Aorta (tissue), 5 donors: ENCODE measurements at regions not wholly inside any gene's neighbourhood (a gene's known extent, or its start where the extent isn't known, plus 50 kb on each side); places are given as distances from the start of the nearest gene placed in this dataset.

Source experiments
- ATAC-seq: fragments of 200-7000 bp; cut with Tn5 transposase; one replicate; pipeline ENCODE4 v1.9.1; 2022; ENCODE audit warnings: moderate library complexity; ENCODE audit not compliant: low FRiP score
- DNase-seq, 2 donors: peaks; one replicate each; pipeline ENCODE4 v3.0.0-alpha.2; 2020
- H3K27ac ChIP-seq, 2 donors: one replicate each; pipeline ENCODE4 v1.5.1; 2013; ENCODE audit warnings: low read length in 2 of 2, mild to moderate bottlenecking in 2 of 2, moderate library complexity in 2 of 2, control low read depth in 1 of 2, inconsistent platforms in 1 of 2, low read depth in 1 of 2
- H3K27me3 ChIP-seq, 2 donors: one replicate each; pipeline ENCODE4 v1.6.1; 2013; ENCODE audit warnings: control low read depth in 1 of 2, low read length in 1 of 2, mild to moderate bottlenecking in 1 of 2, moderate library complexity in 1 of 2; ENCODE audit not compliant: insufficient read depth in 2 of 2, control insufficient read depth in 1 of 2
- H3K36me3 ChIP-seq, 2 donors: one replicate each; pipeline ENCODE4 v1.6.1; 2013; ENCODE audit warnings: control low read depth in 1 of 2, low read length in 1 of 2, mild to moderate bottlenecking in 1 of 2; ENCODE audit not compliant: insufficient read depth in 2 of 2, control insufficient read depth in 1 of 2
- H3K4me1 ChIP-seq, 2 donors: one replicate each; pipeline ENCODE4 v1.6.1; 2013; ENCODE audit warnings: low read length in 2 of 2, control low read depth in 1 of 2, mild to moderate bottlenecking in 1 of 2, moderate library complexity in 1 of 2; ENCODE audit not compliant: insufficient read depth in 2 of 2, control insufficient read depth in 1 of 2
- H3K4me3 ChIP-seq, 2 donors: one replicate each; pipeline ENCODE4 v1.5.1; 2013; ENCODE audit warnings: low read length in 2 of 2, control low read depth in 1 of 2, mild to moderate bottlenecking in 1 of 2
- H3K9me3 ChIP-seq: one replicate; pipeline ENCODE4 v1.6.1; 2013; ENCODE audit warnings: mild to moderate bottlenecking, low read length; ENCODE audit not compliant: control insufficient read depth
- WGBS, 2 donors: extraction: QIAGEN DNeasy Blood & Tissue Kit; methylation state at CpG; one replicate each; pipeline ENCODE4 v1.1.7; 2013; 5-methylcytosine and 5-hydroxymethylcytosine counted together
- intact Hi-C, 2 donors: fragments of 100-400 bp; cut with DNase I; formaldehyde crosslinking; loops; one replicate each; pipeline versions ENCODE4 v1.14.2 to v1.15.0; 2022
- donor health status: healthy with polysubstance abuse.
- donor health status: Bipolar disorder and iron deficiency.
- donor health status: DM: no; HTN: no; CAD: no.
- donor health status: DM: no; HTN: no; CAD: no.
- donor health status: DM: yes; HTN: yes; CAD: no.

GRCh38 chr16:59905131-59905530 is 1171.0 kb upstream of the GOT2 start:
- intact Hi-C loops, result no loop called here
- no peaks in the 10 kb centered on the region for H3K27me3 ChIP-seq
- 59 to 69% methylated on average over 2 of the region's 2 CpGs for WGBS, 2 donors
- H3K4me3 ChIP-seq, result no peak overlapping the region
- H3K9me3 ChIP-seq, result no peaks in the 10 kb centered on the region
- DNase-seq (no peak), ATAC-seq (no peak)
- no peaks in the 10 kb centered on the region for H3K4me1 ChIP-seq
- no peaks in the 10 kb centered on the region for H3K36me3 ChIP-seq
- no peak overlapping the region for H3K27ac ChIP-seq

GRCh38 chr16:59899940-59900339 is 1165.8 kb upstream of the GOT2 start:
- no peak for ATAC-seq
- Histone ChIP-seq H3K27ac (no peak overlapping the region), H3K27me3 (no peaks in the 10 kb centered on the region), H3K4me3 (no peak overlapping the region), H3K36me3 (no peaks in the 10 kb centered on the region), H3K9me3 (no peaks in the 10 kb centered on the region), H3K4me1 (no peaks in the 10 kb centered on the region)
- WGBS, 2 donors, result 95 to 96% methylated on average over 2 of the region's 2 CpGs
- intact Hi-C loops, result no loop called here
- DNase-seq, result no peak

- no peak overlapping the region for H3K27ac ChIP-seq
- 96 to 98% methylated on average over 8 of the region's 8 CpGs for WGBS, 2 donors
- ATAC-seq, result no peak
- no peak overlapping the region for H3K4me3 ChIP-seq
- H3K4me1 ChIP-seq, result no peaks in the 10 kb centered on the region
- H3K9me3 ChIP-seq, result peaks cover 1% of the 10 kb centered on the region
- DNase-seq, result no peak
- H3K27me3 ChIP-seq, result no peaks in the 10 kb centered on the region
- intact Hi-C loops, result no loop called here
- no peaks in the 10 kb centered on the region for H3K36me3 ChIP-seq
Measured at GRCh38 chr16:59892376-59892775, 1158.3 kb upstream of the GOT2 start.

GRCh38 chr16:59887856-59888255 is 1153.7 kb upstream of the GOT2 start:
- 93 to 95% methylated on average over 2 of the region's 2 CpGs for WGBS, 2 donors
- Histone ChIP-seq H3K27me3 (no peaks in the 10 kb centered on the region), H3K36me3 (no peaks in the 10 kb centered on the region), H3K4me1 (no peaks in the 10 kb centered on the region), H3K9me3 (peaks cover 1% of the 10 kb centered on the region), H3K27ac (no peak overlapping the region), H3K4me3 (no peak overlapping the region)
- DNase-seq (no peak), ATAC-seq (no peak)
- intact Hi-C loops, result no loop called here

GRCh38 chr16:59886021-59886420 is 1151.9 kb upstream of the GOT2 start:
- 1 to 5% methylated on average over 2 of the region's 2 CpGs for WGBS, 2 donors
- DNase-seq, result peak in 1 of 2 donors; percentile 46
- Histone ChIP-seq H3K27ac (no peak overlapping the region), H3K9me3 (peaks cover 1% of the 10 kb centered on the region), H3K36me3 (no peaks in the 10 kb centered on the region), H3K27me3 (no peaks in the 10 kb centered on the region), H3K4me3 (no peak overlapping the region), H3K4me1 (no peaks in the 10 kb centered on the region)
- intact Hi-C loops, result no loop called here
- ATAC-seq, result peak; percentile 51

DNA sequence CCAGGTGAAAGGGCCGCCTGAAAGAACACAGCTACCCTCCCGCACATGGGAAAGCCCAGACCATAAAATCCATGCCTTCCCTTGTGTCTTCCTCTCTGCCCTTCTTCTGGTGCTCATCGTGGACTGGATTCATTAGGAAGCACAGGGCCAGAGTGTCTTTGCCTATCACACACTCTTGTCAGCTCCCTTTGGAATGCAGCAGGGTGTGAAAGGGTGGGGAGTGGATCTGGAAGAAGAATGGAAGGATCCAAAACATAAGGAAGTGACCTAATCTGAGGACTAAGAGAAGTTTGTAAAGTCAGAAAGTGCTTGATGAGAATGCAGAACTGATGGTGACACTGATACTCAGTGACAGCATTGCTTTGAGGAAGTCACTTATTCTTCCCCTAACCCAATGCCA is 1147.3 kb upstream of the GOT2 start:
- Histone ChIP-seq H3K27me3 (no peaks in the 10 kb centered on the region), H3K36me3 (no peaks in the 10 kb centered on the region), H3K27ac (no peak overlapping the region), H3K9me3 (peaks cover 2% of the 10 kb centered on the region), H3K4me1 (no peaks in the 10 kb centered on the region), H3K4me3 (no peak overlapping the region)
- DNase-seq (no peak), ATAC-seq (no peak)
- WGBS, 2 donors, result 75 to 80% methylated on average over 3 of the region's 3 CpGs
- intact Hi-C loops, result no loop called here

DNA sequence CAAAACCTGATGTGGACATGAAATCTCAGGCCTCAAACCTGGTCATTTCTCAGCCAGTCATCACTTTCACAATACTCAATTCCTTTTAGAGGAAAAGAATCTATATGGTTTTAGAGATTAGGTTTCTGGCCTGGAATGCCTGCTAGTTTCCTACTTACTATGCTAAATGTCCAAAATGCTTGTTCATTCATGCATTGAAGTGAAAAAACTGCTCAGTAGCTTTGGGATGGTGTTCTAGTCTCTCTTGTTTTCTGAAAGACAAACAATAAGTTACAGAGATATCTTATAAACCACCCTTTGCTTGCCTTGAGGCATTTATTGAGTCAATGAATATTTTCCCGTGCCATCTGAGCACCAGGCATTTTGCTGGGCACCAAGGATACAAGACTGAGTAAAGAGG is 1146.5 kb upstream of the GOT2 start:
- Histone ChIP-seq H3K9me3 (peaks cover 2% of the 10 kb centered on the region), H3K4me3 (no peak overlapping the region), H3K36me3 (no peaks in the 10 kb centered on the region), H3K27ac (no peak overlapping the region), H3K4me1 (no peaks in the 10 kb centered on the region), H3K27me3 (no peaks in the 10 kb centered on the region)
- DNase-seq (no peak), ATAC-seq (no peak)
- 92 to 95% methylated on average over 1 of the region's 1 CpG for WGBS, 2 donors
- intact Hi-C loops, result no loop called here

DNA sequence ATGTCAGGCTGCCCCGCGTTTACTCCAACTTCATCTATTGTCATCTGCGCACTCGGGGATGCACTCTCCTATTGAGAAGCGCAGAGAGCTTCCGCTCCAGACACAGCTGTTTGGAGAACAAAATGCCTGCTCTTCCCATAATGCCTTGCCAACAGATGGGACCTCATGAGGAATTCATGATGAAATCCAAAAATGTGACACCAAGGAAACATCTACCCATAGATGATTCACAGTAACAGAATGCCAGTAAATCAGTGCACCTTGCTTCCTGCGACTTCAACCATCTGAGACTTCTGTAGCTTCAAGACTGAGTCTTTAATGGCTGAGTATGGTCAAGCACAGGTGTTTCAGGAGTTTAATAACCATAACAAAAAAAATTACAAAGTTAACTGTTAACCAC is 1144.9 kb upstream of the GOT2 start:
- no peaks in the 10 kb centered on the region for H3K27me3 ChIP-seq
- no peak overlapping the region for H3K27ac ChIP-seq
- WGBS, 2 donors, result 86 to 95% methylated on average over 7 of the region's 7 CpGs
- H3K36me3 ChIP-seq, result no peaks in the 10 kb centered on the region
- ATAC-seq (no peak), DNase-seq (no peak)
- intact Hi-C loops, result no loop called here
- H3K9me3 ChIP-seq, result peaks cover 2% of the 10 kb centered on the region
- no peak overlapping the region for H3K4me3 ChIP-seq
- no peaks in the 10 kb centered on the region for H3K4me1 ChIP-seq

DNA sequence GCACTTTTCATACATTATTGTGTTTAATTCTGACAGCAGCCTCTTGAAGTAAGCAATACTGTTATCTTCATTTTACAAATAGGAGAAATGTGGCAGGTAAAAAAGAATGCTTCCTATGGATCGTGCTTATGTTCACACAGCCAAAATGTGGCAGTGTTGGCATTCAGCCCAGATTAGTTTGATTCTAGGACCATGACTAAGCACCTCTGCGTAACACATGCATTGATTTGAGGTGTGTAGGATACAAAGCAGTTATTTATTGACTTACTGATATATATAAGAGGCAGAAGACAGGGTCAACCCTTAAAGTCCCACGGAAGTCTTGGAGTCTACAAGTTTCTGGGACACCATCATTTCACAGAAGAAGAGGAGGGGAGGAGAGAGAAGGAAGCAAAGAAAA is 1144.4 kb upstream of the GOT2 start:
- intact Hi-C loops, result no loop called here
- H3K27me3 ChIP-seq, result no peaks in the 10 kb centered on the region
- H3K9me3 ChIP-seq, result peaks cover 2% of the 10 kb centered on the region
- H3K4me3 ChIP-seq, result no peak overlapping the region
- H3K36me3 ChIP-seq, result no peaks in the 10 kb centered on the region
- no peaks in the 10 kb centered on the region for H3K4me1 ChIP-seq
- DNase-seq (no peak), ATAC-seq (no peak)
- no peak overlapping the region for H3K27ac ChIP-seq
- WGBS, 2 donors, result 10 to 16% methylated on average over 3 of the region's 3 CpGs
